ENCODE measurements at regions not wholly inside any gene's neighbourhood (a gene's known extent, or its start where the extent isn't known, plus 50 kb on each side); places are given as distances from the start of the nearest gene placed in this dataset.

- no peak overlapping the region for H3K4me3 ChIP-seq (ENCODE audit: low read depth, low read length)
- no peak for TF ChIP-seq CTCF (IDR thresholded peaks at IDR 0.05; ENCODE audit: insufficient read depth, low read length, severe bottlenecking)
- DNase-seq (ENCODE audit: low read depth) (no peak), FAIRE-seq (no peak)
- H3K27me3 ChIP-seq (ENCODE audit: control insufficient read depth, insufficient read depth, low read length): no peaks in the 10 kb centered on the region
- no peaks in the 10 kb centered on the region for H3K36me3 ChIP-seq (ENCODE audit: control insufficient read depth, insufficient read depth, low read length)
Observed at GRCh38 chr11:105312266-105312665, 172.7 kb upstream of the CARD18 start.

- DNase-seq (ENCODE audit: low read depth) (peak; percentile 44), FAIRE-seq (no peak)
- TF ChIP-seq CTCF (IDR thresholded peaks at IDR 0.05; ENCODE audit: insufficient read depth, low read length, severe bottlenecking): no peak
- Histone ChIP-seq H3K36me3 (ENCODE audit: control insufficient read depth, insufficient read depth, low read length) (no peaks in the 10 kb centered on the region), H3K27me3 (ENCODE audit: control insufficient read depth, insufficient read depth, low read length) (no peaks in the 10 kb centered on the region), H3K4me3 (ENCODE audit: low read depth, low read length) (no peak overlapping the region)
Observed at GRCh38 chr11:105298630-105299029, 159.1 kb upstream of the CARD18 start.

- no peak for TF ChIP-seq CTCF (IDR thresholded peaks at IDR 0.05; ENCODE audit: insufficient read depth, low read length, severe bottlenecking)
- H3K4me3 ChIP-seq (ENCODE audit: low read depth, low read length): no peak overlapping the region
- DNase-seq (ENCODE audit: low read depth): no peak
- no peaks in the 10 kb centered on the region for H3K36me3 ChIP-seq (ENCODE audit: control insufficient read depth, insufficient read depth, low read length)
- H3K27me3 ChIP-seq (ENCODE audit: control insufficient read depth, insufficient read depth, low read length): no peaks in the 10 kb centered on the region
- no peak for FAIRE-seq
Observed at GRCh38 chr11:105298174-105298573, 158.6 kb upstream of the CARD18 start.

- peak; percentile 65 for DNase-seq (ENCODE audit: low read depth)
- no peak for FAIRE-seq
Observed at GRCh38 chr11:105297463-105297862, 157.9 kb upstream of the CARD18 start.

GRCh38 chr11:105296806-105297205 is 157.2 kb upstream of the CARD18 start:
- FAIRE-seq (no peak), DNase-seq (ENCODE audit: low read depth) (no peak)
- Histone ChIP-seq H3K4me3 (ENCODE audit: low read depth, low read length) (no peak overlapping the region), H3K36me3 (ENCODE audit: control insufficient read depth, insufficient read depth, low read length) (no peaks in the 10 kb centered on the region), H3K27me3 (ENCODE audit: control insufficient read depth, insufficient read depth, low read length) (no peaks in the 10 kb centered on the region)
- no peak for TF ChIP-seq CTCF (IDR thresholded peaks at IDR 0.05; ENCODE audit: insufficient read depth, low read length, severe bottlenecking)

More at GRCh38 chr11:105297463-105297862, 157.9 kb upstream of the CARD18 start:
- no peaks in the 10 kb centered on the region for H3K36me3 ChIP-seq (ENCODE audit: control insufficient read depth, insufficient read depth, low read length)
- no peak overlapping the region for H3K4me3 ChIP-seq (ENCODE audit: low read depth, low read length)
- no peak for TF ChIP-seq CTCF (IDR thresholded peaks at IDR 0.05; ENCODE audit: insufficient read depth, low read length, severe bottlenecking)
- no peaks in the 10 kb centered on the region for H3K27me3 ChIP-seq (ENCODE audit: control insufficient read depth, insufficient read depth, low read length)

- DNase-seq (ENCODE audit: low read depth): no peak
- Histone ChIP-seq H3K36me3 (ENCODE audit: control insufficient read depth, insufficient read depth, low read length) (no peaks in the 10 kb centered on the region), H3K27me3 (ENCODE audit: control insufficient read depth, insufficient read depth, low read length) (no peaks in the 10 kb centered on the region), H3K4me3 (ENCODE audit: low read depth, low read length) (no peak overlapping the region)
- no peak for TF ChIP-seq CTCF (IDR thresholded peaks at IDR 0.05; ENCODE audit: insufficient read depth, low read length, severe bottlenecking)
- no peak for FAIRE-seq
Observed at GRCh38 chr11:105296386-105296785, 156.8 kb upstream of the CARD18 start.
